ENCODE measurements at regions not wholly inside any gene's neighbourhood (a gene's known extent, or its start where the extent isn't known, plus 50 kb on each side); places are given as distances from the start of the nearest gene placed in this dataset.

DNA sequence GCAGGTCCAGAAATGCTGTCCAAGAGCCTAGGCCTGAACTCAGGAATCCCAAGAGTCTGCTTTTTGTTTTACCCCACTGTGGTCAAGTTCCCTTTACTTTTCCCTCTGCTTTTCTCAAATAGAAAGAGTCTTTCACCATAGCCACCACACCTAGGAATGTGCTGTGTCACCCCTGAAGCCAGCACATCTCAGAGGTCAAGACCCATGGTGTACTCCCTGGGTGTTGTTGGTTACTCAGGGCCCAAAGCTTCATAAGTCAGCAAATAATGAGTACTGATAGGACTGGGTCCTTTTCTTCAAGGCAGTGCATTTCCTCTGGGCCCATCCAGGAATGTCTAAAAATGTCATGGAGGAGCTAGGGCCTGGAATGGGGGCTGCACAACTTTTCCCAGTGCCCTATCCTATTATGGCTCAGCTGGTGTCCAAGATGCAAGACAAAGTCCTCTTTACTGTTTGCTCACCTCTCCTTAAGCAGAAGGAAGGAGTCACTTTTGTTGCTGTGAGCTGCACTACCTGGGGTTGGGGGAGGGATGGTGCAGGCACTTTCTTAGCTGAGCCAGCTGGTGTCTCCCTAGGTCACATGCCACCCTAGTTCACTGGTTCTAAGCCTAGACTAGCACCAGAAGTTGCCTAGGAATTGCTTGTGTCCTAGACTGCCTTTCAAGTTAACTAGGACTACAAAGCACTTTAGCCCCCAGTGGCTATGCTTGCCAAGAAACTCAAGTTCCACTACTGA is 62.4 kb upstream of the RXFP1 start:
- TF ChIP-seq, protein P1, sequence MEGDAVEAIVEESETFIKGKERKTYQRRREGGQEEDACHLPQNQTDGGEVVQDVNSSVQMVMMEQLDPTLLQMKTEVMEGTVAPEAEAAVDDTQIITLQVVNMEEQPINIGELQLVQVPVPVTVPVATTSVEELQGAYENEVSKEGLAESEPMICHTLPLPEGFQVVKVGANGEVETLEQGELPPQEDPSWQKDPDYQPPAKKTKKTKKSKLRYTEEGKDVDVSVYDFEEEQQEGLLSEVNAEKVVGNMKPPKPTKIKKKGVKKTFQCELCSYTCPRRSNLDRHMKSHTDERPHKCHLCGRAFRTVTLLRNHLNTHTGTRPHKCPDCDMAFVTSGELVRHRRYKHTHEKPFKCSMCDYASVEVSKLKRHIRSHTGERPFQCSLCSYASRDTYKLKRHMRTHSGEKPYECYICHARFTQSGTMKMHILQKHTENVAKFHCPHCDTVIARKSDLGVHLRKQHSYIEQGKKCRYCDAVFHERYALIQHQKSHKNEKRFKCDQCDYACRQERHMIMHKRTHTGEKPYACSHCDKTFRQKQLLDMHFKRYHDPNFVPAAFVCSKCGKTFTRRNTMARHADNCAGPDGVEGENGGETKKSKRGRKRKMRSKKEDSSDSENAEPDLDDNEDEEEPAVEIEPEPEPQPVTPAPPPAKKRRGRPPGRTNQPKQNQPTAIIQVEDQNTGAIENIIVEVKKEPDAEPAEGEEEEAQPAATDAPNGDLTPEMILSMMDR (IDR thresholded peaks at IDR 0.05; ENCODE audit: poor library complexity), result no peak
- TF ChIP-seq EZH2 (IDR thresholded peaks at IDR 0.05; ENCODE audit: borderline replicate concordance) (no peak), EZH2phosphoT487 (IDR thresholded peaks at IDR 0.05; ENCODE audit: low read depth, severe bottlenecking, unreplicated experiment) (no peak)
